MCF 10A (cell line): ENCODE measurements at regions not wholly inside any gene's neighbourhood (a gene's known extent, or its start where the extent isn't known, plus 50 kb on each side); places are given as distances from the start of the nearest gene placed in this dataset.

ENCODE experiments used
- BruUV-seq: library from RNA; stranded (reverse); fragments of 400-500 nt; replicated peaks from 2 replicates; lab custom pipeline; 2021; lab: Mats Ljungman, UMichigan
- CTCF ChIA-PET: fragments of 300-600 bp; sonication (Branson Sonifier 250); formaldehyde crosslinking; extraction: SDS; loops from one replicate; lab custom pipeline; 2021; ENCODE audit warnings: antibody characterized with exemption, inconsistent platforms; lab: Yijun Ruan, JAX
- POLR2A ChIA-PET: fragments of 300-600, 350-650 bp; sonication (Branson Sonifier 250); formaldehyde crosslinking; extraction: SDS; loops from one replicate; lab custom pipeline; 2020; ENCODE audit warnings: antibody characterized with exemption, inconsistent platforms; lab: Yijun Ruan, JAX
- DNase-seq: peaks from one replicate; pipeline ENCODE4 v3.0.0-alpha.2; 2018; ENCODE audit not compliant: unreplicated experiment
- H3K27ac Mint-ChIP-seq: one replicate; pipeline ENCODE4 v1.8.0; 2022; ENCODE audit warnings: mild to moderate bottlenecking, low read depth, mixed read lengths; ENCODE audit not compliant: unreplicated experiment
- H3K27me3 Mint-ChIP-seq: one replicate; pipeline ENCODE4 v1.8.0; 2022; ENCODE audit warnings: mixed read lengths; ENCODE audit not compliant: insufficient read depth, unreplicated experiment
- H3K36me3 Mint-ChIP-seq: one replicate; pipeline ENCODE4 v1.8.0; 2022; ENCODE audit warnings: mild to moderate bottlenecking, moderate library complexity, mixed read lengths; ENCODE audit not compliant: insufficient read depth, unreplicated experiment
- H3K4me1 Mint-ChIP-seq: one replicate; pipeline ENCODE4 v1.8.0; 2022; ENCODE audit warnings: mixed read lengths; ENCODE audit not compliant: insufficient read depth, unreplicated experiment
- H3K4me3 Mint-ChIP-seq: one replicate; pipeline ENCODE4 v1.8.0; 2022; ENCODE audit warnings: mild to moderate bottlenecking, moderate library complexity, mixed read lengths; ENCODE audit not compliant: unreplicated experiment
- H3K9me3 Mint-ChIP-seq: one replicate; pipeline ENCODE4 v1.8.0; 2022; ENCODE audit warnings: mixed read lengths; ENCODE audit not compliant: unreplicated experiment
- CTCF ChIP-seq: fragments of 200-600 bp; IDR thresholded peaks from one replicate; pipeline ENCODE4 v1.8.0; 2022; ENCODE audit warnings: antibody characterized with exemption, mild to moderate bottlenecking; ENCODE audit not compliant: unreplicated experiment
- intact Hi-C: fragments of 100-400 bp; cut with micrococcal nuclease; formaldehyde crosslinking; loops from 2 replicates; pipeline ENCODE4 v1.14.1; 2022

DNA sequence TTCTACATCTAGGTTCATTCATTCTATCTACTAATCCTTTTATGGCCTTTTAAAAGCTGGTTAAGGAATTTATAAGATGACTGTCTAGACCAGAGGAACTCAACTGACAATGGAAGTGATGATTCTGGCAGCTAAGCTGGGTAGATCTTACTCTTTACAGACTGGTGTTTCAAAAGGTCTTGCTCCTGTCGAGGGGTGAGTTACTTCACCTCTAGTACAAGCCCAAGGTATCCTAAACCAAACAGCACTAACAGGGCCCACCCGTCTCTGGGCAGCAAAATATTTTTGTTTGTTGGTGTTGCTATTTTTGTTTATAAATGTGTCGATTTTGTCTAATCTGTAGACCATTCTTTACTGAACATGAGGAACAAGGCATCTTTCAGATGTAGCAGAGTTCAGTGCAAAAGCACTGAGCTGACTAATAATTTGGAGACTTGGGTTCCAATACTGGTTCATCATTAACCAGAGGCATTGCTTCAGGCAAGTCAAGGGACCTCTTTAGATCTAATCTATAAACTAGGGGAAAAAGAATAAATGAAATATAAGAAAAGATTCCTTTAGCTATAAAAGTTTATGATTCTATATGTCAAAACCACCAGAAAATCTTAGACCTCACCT is 90.3 kb upstream of the FRG1 start:
- no peaks in the 10 kb centered on the region for H3K36me3 Mint-ChIP-seq
- ChIA-PET POLR2A (no interaction called here), CTCF (interaction anchor here (0.5 kb wide), 1 partner anchor 90 kb away, joined by 4 read pairs; the partner anchor contains the start of gene FRG1)
- no peak for TF ChIP-seq CTCF
- intact Hi-C loops: no loop called here
- H3K4me3 Mint-ChIP-seq: no peak overlapping the region
- no peaks in the 10 kb centered on the region for H3K27me3 Mint-ChIP-seq
- peaks cover 17% of the 10 kb centered on the region for H3K9me3 Mint-ChIP-seq
- BruUV-seq: no TSS peak
- H3K27ac Mint-ChIP-seq: no peak overlapping the region
- H3K4me1 Mint-ChIP-seq: no peaks in the 10 kb centered on the region
- no peak for DNase-seq

- CTCF ChIA-PET: interaction anchor here (0.8 kb wide), 1 partner anchor 47 kb away, joined by 5 read pairs; no protein-coding TSS in a partner anchor
- H3K36me3 Mint-ChIP-seq: no peaks in the 10 kb centered on the region
- DNase-seq: no peak
- no peak for TF ChIP-seq CTCF
- no peaks in the 10 kb centered on the region for H3K4me1 Mint-ChIP-seq
- H3K27ac Mint-ChIP-seq: no peak overlapping the region
- H3K27me3 Mint-ChIP-seq: no peaks in the 10 kb centered on the region
- no peaks in the 10 kb centered on the region for H3K9me3 Mint-ChIP-seq
- H3K4me3 Mint-ChIP-seq: no peak overlapping the region
- intact Hi-C loops: no loop called here
- no TSS peak for BruUV-seq
- POLR2A ChIA-PET: no interaction called here
Measured at GRCh38 chr4:189858435-189858834, 82.2 kb upstream of the FRG1 start.

DNA sequence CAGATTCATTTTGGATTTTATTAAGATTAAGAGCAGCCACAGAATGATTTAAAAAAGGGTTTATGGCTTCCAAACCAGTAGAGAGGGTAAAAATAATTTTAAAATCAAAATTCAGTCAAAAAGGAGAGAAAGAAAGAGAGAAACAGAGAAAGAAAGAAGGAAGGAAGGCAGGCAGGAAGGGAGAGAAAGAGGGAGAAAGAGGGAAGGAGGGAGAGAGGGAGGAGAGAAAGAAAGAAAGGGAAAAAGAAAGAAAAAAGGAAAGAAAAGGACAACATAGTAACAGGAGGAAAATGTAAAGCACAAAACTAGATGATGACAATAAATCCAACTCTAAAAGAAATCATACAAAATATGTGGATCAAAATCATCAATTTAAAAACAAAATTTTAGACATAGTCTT is 79.6 kb upstream of the FRG1 start:
- no peaks in the 10 kb centered on the region for H3K4me1 Mint-ChIP-seq
- no peak overlapping the region for H3K4me3 Mint-ChIP-seq
- POLR2A ChIA-PET: interaction anchor here (0.7 kb wide), 1 partner anchor 8 kb away, joined by 3 read pairs; no protein-coding TSS in a partner anchor
- CTCF ChIA-PET: interaction anchor here (0.6 to 1.1 kb wide), 2 partner anchors 67 to 659 kb away, joined by 3 read pairs; no protein-coding TSS in a partner anchor
- TF ChIP-seq CTCF: no peak
- intact Hi-C loops: no loop called here
- no peaks in the 10 kb centered on the region for H3K36me3 Mint-ChIP-seq
- DNase-seq: no peak
- no TSS peak for BruUV-seq
- H3K27me3 Mint-ChIP-seq: no peaks in the 10 kb centered on the region
- no peak overlapping the region for H3K27ac Mint-ChIP-seq
- no peaks in the 10 kb centered on the region for H3K9me3 Mint-ChIP-seq

GRCh38 chr4:189869236-189869635 is 71.4 kb upstream of the FRG1 start:
- POLR2A ChIA-PET: interaction anchor here (0.8 kb wide), 1 partner anchor 8 kb away, joined by 3 read pairs; no protein-coding TSS in a partner anchor
- intact Hi-C loops: no loop called here
- Mint-ChIP-seq H3K4me3 (no peak overlapping the region), H3K27ac (no peak overlapping the region), H3K4me1 (no peaks in the 10 kb centered on the region), H3K9me3 (no peaks in the 10 kb centered on the region), H3K36me3 (no peaks in the 10 kb centered on the region), H3K27me3 (no peaks in the 10 kb centered on the region)
- BruUV-seq: no TSS peak
- TF ChIP-seq CTCF: no peak
- CTCF ChIA-PET: no interaction called here
- no peak for DNase-seq
